IMR-90 (cell line): ENCODE measurements at regions not wholly inside any gene's neighbourhood (a gene's known extent, or its start where the extent isn't known, plus 50 kb on each side); places are given as distances from the start of the nearest gene placed in this dataset.
"Not testable (repeated sequence)": the region's sequence is repeated elsewhere in the genome, so short reads cannot be mapped to it uniquely, and the experiment has no call there.

Experiments
- ATAC-seq: fragments of 200-7000 bp; cut with Tn5 transposase; 2 replicates; pipeline ENCODE4 v1.9.1; 2020; ENCODE audit warnings: low read depth, mild to moderate bottlenecking, moderate library complexity
- BruUV-seq: library from RNA; stranded (reverse); fragments of 400-500 nt; replicated peaks from 2 replicates; lab custom pipeline; 2021; lab: Mats Ljungman, UMichigan
- CTCF ChIA-PET: fragments of 300-600 bp; formaldehyde crosslinking; extraction: SDS; loops from one replicate; lab custom pipeline; 2021; ENCODE audit warnings: antibody characterized with exemption; lab: Yijun Ruan, JAX
- POLR2A ChIA-PET: fragments of 300-600 bp; sonication (Branson Sonifier 250); formaldehyde crosslinking; loops from one replicate; lab custom pipeline; 2022; ENCODE audit warnings: antibody characterized with exemption; ENCODE audit not compliant: unreplicated experiment; lab: Charles Lee
- DNase-seq: peaks from one replicate; pipeline ENCODE4 v3.0.0; 2013
- H2AFZ ChIP-seq: replicated peaks from 2 replicates; pipeline ENCODE3; 2013; ENCODE audit warnings: low read length, mild to moderate bottlenecking; ENCODE audit not compliant: poor library complexity
- H2AK5ac ChIP-seq: 2 replicates; pipeline ENCODE4 v1.6.1; 2013; ENCODE audit warnings: low read depth, low read length, inconsistent platforms
- H2AK9ac ChIP-seq: replicated peaks from 2 replicates; pipeline ENCODE3; 2013; ENCODE audit warnings: mild to moderate bottlenecking, low read depth, low read length, moderate library complexity; ENCODE audit not compliant: poor library complexity
- H2BK120ac ChIP-seq: 2 replicates; pipeline ENCODE4 v1.6.1; 2013; ENCODE audit warnings: low read depth, low read length, inconsistent platforms
- H2BK15ac ChIP-seq: 3 replicates; pipeline ENCODE4 v1.6.1; 2013; ENCODE audit warnings: low read depth, low read length, inconsistent platforms
- H2BK20ac ChIP-seq: 2 replicates; pipeline ENCODE4 v1.6.1; 2013; ENCODE audit warnings: low read depth, mild to moderate bottlenecking, inconsistent platforms, low read length, moderate library complexity
- H2BK5ac ChIP-seq: 2 replicates; pipeline ENCODE4 v1.6.1; 2013; ENCODE audit warnings: mild to moderate bottlenecking, low read depth, low read length, inconsistent platforms; ENCODE audit not compliant: poor library complexity, severe bottlenecking
- H3K14ac ChIP-seq: replicated peaks from 2 replicates; pipeline ENCODE4 v1.6.1; 2013; ENCODE audit warnings: low read depth, low read length, inconsistent platforms
- H3K18ac ChIP-seq: 2 replicates; pipeline ENCODE4 v1.6.1; 2013; ENCODE audit warnings: low read depth, low read length, control low read depth
- H3K23ac ChIP-seq: 2 replicates; pipeline ENCODE4 v1.6.1; 2013; ENCODE audit warnings: low read depth, low read length, inconsistent platforms
- H3K27ac ChIP-seq: 2 replicates; pipeline ENCODE4 v1.5.1; 2013; ENCODE audit warnings: mild to moderate bottlenecking, control low read depth, low read length; ENCODE audit not compliant: insufficient read depth
- H3K27me3 ChIP-seq: 2 replicates; pipeline ENCODE4 v1.6.1; 2013; ENCODE audit warnings: low read length; ENCODE audit not compliant: control insufficient read depth, insufficient read depth
- H3K36me3 ChIP-seq: 2 replicates; pipeline ENCODE4 v1.6.1; 2013; ENCODE audit warnings: low read length, mixed read lengths; ENCODE audit not compliant: control insufficient read depth, insufficient read depth
- H3K4ac ChIP-seq: 2 replicates; pipeline ENCODE4 v1.6.1; 2013; ENCODE audit warnings: low read depth, low read length, inconsistent platforms
- H3K4me1 ChIP-seq: 2 replicates; pipeline ENCODE4 v1.6.1; 2013; ENCODE audit warnings: low read length, mixed read lengths; ENCODE audit not compliant: control insufficient read depth, insufficient read depth
- H3K4me2 ChIP-seq: 2 replicates; pipeline ENCODE4 v1.6.1; 2013; ENCODE audit warnings: low read depth, mild to moderate bottlenecking, control low read depth, low read length, moderate library complexity
- H3K4me3 ChIP-seq: 2 replicates; pipeline ENCODE4 v1.5.1; 2013; ENCODE audit warnings: low read depth, mild to moderate bottlenecking, control low read depth, low read length, moderate library complexity; ENCODE audit not compliant: insufficient read depth
- H3K56ac ChIP-seq: 2 replicates; pipeline ENCODE4 v1.6.1; 2013; ENCODE audit warnings: low read length, inconsistent platforms; ENCODE audit not compliant: insufficient read depth; ENCODE audit errors: extremely low read depth
- H3K79me1 ChIP-seq, 2 experiments: 2 replicates each; pipeline ENCODE4 v1.6.1; 2013; ENCODE audit warnings: low read length in 2 of 2, inconsistent platforms in 1 of 2, low read depth in 1 of 2
- H3K9ac ChIP-seq: 2 replicates; pipeline ENCODE4 v1.6.1; 2013; ENCODE audit warnings: low read depth, low read length, control low read depth
- H3K9me1 ChIP-seq: 2 replicates; pipeline ENCODE4 v1.6.1; 2013; ENCODE audit warnings: low read length, inconsistent platforms; ENCODE audit not compliant: insufficient read depth
- H3K9me3 ChIP-seq: 2 replicates; pipeline ENCODE4 v1.6.1; 2013; ENCODE audit warnings: low read length; ENCODE audit not compliant: control insufficient read depth, insufficient read depth
- H4K20me1 ChIP-seq: 2 replicates; pipeline ENCODE4 v1.6.1; 2013; ENCODE audit warnings: low read length, inconsistent platforms; ENCODE audit not compliant: insufficient read depth
- H4K5ac ChIP-seq: 2 replicates; pipeline ENCODE4 v1.6.1; 2013; ENCODE audit warnings: mild to moderate bottlenecking, low read depth, low read length, control low read depth
- H4K8ac ChIP-seq, 2 experiments: 2 replicates each; pipeline ENCODE4 v1.6.1; 2013; ENCODE audit warnings: low read depth in 2 of 2, low read length in 2 of 2, control low read depth in 1 of 2, inconsistent platforms in 1 of 2
- H4K91ac ChIP-seq: 2 replicates; pipeline ENCODE4 v1.6.1; 2013; ENCODE audit warnings: low read depth, low read length, inconsistent platforms; ENCODE audit not compliant: insufficient read depth
- WGBS, 2 experiments: methylation state at CpG; one replicate each; pipeline versions ENCODE4 v1.1.5 to v1.1.7; 2013; ENCODE audit warnings: missing lambda C conversion rate in 2 of 2; ENCODE audit not compliant: insufficient read length in 1 of 2; ENCODE audit errors: extremely low coverage in 2 of 2; 5-methylcytosine and 5-hydroxymethylcytosine counted together
- dilution Hi-C: fragments of 300-500 bp; cut with HindIII; formaldehyde crosslinking; loops from one replicate; pipeline ENCODE4 v1.14.3; 2018; ENCODE audit warnings: low sequenced_read_pairs; ENCODE audit not compliant: unreplicated experiment
- in situ Hi-C: fragments of 300-500 bp; cut with MboI; formaldehyde crosslinking; loops from 3 replicates; pipeline ENCODE4 v1.14.3; 2019; ENCODE audit warnings: low sequenced_read_pairs, inconsistent platforms, mixed read lengths
- intact Hi-C: fragments of 100-400 bp; cut with micrococcal nuclease; formaldehyde crosslinking; loops from 2 replicates; pipeline ENCODE4 v1.10.0; 2022

DNA sequence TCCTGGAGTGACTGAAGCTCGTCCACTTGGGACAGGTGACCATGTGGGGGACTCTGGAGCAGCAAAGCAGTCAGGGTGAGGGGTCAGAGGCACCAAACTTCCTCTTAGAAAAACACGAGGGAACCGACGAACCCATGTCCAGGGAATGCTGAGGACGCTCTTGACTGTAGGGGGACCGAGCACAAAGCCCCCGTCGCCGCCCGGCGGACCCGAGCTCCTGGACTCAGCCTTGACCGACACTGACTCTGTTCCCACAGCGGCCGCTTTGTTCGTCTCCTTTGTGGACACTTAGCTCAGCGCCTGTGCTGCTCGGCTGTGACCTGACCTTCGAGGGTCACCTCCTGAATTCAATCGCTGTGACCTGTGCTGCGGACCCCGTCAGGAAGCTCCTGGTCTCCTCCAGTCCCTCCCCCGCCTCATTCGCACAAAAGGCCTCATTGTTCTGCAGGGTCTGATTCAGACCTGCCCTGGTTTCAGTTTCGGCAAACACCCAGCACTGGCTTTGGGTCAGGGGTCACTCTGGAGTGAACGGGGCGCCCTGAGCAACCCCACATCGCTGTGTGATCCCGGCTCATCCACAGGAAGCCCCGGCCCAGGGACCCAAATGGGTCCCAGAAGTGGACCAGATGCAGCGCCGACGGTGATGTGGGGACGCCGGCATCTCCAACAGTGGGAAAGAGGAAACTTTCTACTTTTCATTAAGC, 454.8 kb downstream of the PREX1 start:
- H2AK5ac ChIP-seq, H4K20me1 ChIP-seq, H2AFZ ChIP-seq, H3K4ac ChIP-seq, H2BK5ac ChIP-seq, H4K91ac ChIP-seq, H3K4me2 ChIP-seq, H2AK9ac ChIP-seq, ATAC-seq, H3K36me3 ChIP-seq, H3K9me3 ChIP-seq, H3K27ac ChIP-seq, H2BK120ac ChIP-seq, in situ Hi-C loops, dilution Hi-C loops, BruUV-seq, intact Hi-C loops, H2BK15ac ChIP-seq, H4K5ac ChIP-seq, H2BK20ac ChIP-seq, H3K4me3 ChIP-seq, H3K14ac ChIP-seq, H3K4me1 ChIP-seq, DNase-seq, H4K8ac ChIP-seq, H3K23ac ChIP-seq, CTCF ChIA-PET, POLR2A ChIA-PET, H3K27me3 ChIP-seq, H3K79me1 ChIP-seq, H3K56ac ChIP-seq, H3K9me1 ChIP-seq, H3K18ac ChIP-seq, H3K9ac ChIP-seq: not testable (repeated sequence)
- 71% methylated on average over 11 of the region's 35 CpGs; no CpG with 5 or more reads in 1 of the 2 experiments for WGBS, 2 experiments
